ENCODE measurements at regions not wholly inside any gene's neighbourhood (a gene's known extent, or its start where the extent isn't known, plus 50 kb on each side); places are given as distances from the start of the nearest gene placed in this dataset.

DNA sequence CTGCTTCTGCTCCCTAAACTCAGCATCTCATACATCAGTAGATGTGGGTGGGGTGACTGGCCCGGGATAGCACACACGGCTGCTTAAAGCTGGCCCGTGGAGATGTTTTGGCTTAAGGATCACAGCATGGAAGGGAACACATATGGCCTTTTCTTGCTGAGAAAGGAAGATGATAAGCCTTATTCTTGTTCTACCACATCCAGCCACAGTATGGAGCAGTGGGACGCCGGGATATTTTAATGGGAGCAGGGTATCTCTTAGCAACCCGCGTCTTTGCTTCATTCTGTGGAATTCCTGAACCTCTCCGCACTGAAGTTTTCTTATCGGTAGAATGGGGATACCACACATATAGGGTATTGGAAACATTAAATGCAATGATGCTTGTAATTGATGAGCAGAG, 94.1 kb upstream of the PROK2 start:
- Histone ChIP-seq H3K4me3 (ENCODE audit: low read depth, low read length) (no peak overlapping the region), H3K9me3 (no peaks in the 10 kb centered on the region), H3K27me3 (no peaks in the 10 kb centered on the region), H3K4me1 (no peaks in the 10 kb centered on the region; the same call in 1 of the 2 replicates), H3K36me3 (no peaks in the 10 kb centered on the region)
- TF ChIP-seq, protein P1, sequence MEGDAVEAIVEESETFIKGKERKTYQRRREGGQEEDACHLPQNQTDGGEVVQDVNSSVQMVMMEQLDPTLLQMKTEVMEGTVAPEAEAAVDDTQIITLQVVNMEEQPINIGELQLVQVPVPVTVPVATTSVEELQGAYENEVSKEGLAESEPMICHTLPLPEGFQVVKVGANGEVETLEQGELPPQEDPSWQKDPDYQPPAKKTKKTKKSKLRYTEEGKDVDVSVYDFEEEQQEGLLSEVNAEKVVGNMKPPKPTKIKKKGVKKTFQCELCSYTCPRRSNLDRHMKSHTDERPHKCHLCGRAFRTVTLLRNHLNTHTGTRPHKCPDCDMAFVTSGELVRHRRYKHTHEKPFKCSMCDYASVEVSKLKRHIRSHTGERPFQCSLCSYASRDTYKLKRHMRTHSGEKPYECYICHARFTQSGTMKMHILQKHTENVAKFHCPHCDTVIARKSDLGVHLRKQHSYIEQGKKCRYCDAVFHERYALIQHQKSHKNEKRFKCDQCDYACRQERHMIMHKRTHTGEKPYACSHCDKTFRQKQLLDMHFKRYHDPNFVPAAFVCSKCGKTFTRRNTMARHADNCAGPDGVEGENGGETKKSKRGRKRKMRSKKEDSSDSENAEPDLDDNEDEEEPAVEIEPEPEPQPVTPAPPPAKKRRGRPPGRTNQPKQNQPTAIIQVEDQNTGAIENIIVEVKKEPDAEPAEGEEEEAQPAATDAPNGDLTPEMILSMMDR (IDR thresholded peaks at IDR 0.05; ENCODE audit: low read depth, low read length) = peak; percentile 50
- DNase-seq = no peak

DNA sequence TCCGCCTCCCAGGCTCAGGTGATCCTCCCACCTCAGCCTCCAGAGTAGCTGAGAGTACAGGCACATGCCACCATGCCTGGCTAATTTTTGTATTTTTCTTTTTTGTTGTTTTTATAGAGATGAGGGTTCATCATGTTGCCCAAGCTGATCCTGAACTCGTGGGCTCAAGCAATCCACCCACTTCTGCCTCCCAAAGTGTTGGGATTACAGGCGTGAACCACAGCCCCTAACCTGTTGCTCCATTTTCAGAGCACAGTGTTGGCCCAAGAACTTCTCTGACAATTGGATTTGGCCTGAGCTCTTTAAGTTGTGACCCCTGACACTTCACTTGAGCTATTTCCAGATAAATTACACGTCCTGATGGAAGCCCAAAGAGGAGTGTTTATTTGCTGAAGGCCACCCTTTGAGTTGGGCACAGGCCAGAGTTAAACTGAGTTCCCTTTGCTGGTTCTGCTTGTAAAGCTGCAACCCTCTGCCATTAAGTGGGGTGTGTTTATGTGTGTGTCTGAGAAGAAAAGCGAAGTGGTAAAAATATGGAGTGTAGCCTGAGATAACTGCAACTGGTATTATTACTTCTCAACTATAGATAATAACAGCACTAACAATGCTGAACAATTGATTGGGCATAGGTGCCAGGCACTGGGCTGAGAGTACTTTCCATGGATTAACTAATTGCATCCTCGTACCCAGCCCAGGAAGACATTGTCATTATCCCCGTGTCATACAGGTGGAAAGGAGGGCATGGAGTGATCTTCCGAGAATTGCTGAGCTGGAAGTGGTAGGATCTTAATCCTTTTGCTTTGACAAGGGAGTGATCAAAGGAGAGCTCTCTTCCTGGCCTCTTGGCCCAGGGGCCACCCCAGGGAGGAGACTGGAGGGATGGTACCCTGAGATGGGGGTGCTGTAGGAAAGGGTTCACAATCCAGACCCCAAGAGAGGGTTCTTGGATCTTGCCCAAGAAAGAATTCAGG, 91.5 kb upstream of the PROK2 start:
- TF ChIP-seq, protein P1 (IDR thresholded peaks at IDR 0.05; ENCODE audit: low read depth, low read length) = no peak
- Histone ChIP-seq H3K4me1 (no peaks in the 10 kb centered on the region; the same call in 1 of the 2 replicates), H3K4me3 (ENCODE audit: low read depth, low read length) (no peak overlapping the region), H3K36me3 (no peaks in the 10 kb centered on the region), H3K9me3 (no peaks in the 10 kb centered on the region), H3K27me3 (no peaks in the 10 kb centered on the region)
- DNase-seq = no peak

- H3K4me1 ChIP-seq = no peaks in the 10 kb centered on the region; the same call in 1 of the 2 replicates
- no peaks in the 10 kb centered on the region for H3K9me3 ChIP-seq
- no peaks in the 10 kb centered on the region for H3K36me3 ChIP-seq
- no peak overlapping the region for H3K4me3 ChIP-seq (ENCODE audit: low read depth, low read length)
- TF ChIP-seq, protein P1 (IDR thresholded peaks at IDR 0.05; ENCODE audit: low read depth, low read length) = peak; percentile 96
- no peaks in the 10 kb centered on the region for H3K27me3 ChIP-seq
- DNase-seq = peak; percentile 85
Measured at GRCh38 chr3:71875461-71875947, 90.6 kb upstream of the PROK2 start.

DNA sequence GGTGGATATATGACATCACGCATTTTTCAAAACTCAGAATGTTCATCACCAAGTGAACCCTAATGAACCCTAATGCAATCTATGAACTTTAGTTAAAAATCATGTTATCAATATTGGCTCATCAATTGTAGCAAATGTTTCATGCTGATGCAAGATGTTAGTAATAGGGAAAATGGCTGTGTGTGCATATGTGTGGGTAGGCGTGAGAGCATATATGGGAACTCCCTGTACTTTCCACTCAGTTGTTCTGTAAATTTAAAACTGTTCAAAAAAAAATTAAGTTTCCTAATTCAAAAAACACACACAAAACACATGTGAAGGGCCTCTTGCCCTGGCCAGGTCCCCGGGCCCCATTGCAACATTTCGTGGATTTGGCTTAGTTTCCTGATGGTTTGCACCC, 89.7 kb upstream of the PROK2 start:
- DNase-seq = no peak
- no peaks in the 10 kb centered on the region for H3K9me3 ChIP-seq
- no peak overlapping the region for H3K4me3 ChIP-seq (ENCODE audit: low read depth, low read length)
- no peaks in the 10 kb centered on the region for H3K27me3 ChIP-seq
- TF ChIP-seq, protein P1 (IDR thresholded peaks at IDR 0.05; ENCODE audit: low read depth, low read length) = no peak
- H3K4me1 ChIP-seq = no peaks in the 10 kb centered on the region; the same call in 1 of the 2 replicates
- no peaks in the 10 kb centered on the region for H3K36me3 ChIP-seq

- H3K9me3 ChIP-seq = no peaks in the 10 kb centered on the region
- TF ChIP-seq, protein P1 (IDR thresholded peaks at IDR 0.05; ENCODE audit: low read depth, low read length) = no peak
- H3K4me3 ChIP-seq (ENCODE audit: low read depth, low read length) = no peak overlapping the region
- H3K36me3 ChIP-seq = no peaks in the 10 kb centered on the region
- no peaks in the 10 kb centered on the region; the same call in 1 of the 2 replicates for H3K4me1 ChIP-seq
- H3K27me3 ChIP-seq = no peaks in the 10 kb centered on the region
- DNase-seq = no peak
Measured at GRCh38 chr3:71873093-71873611, 88.2 kb upstream of the PROK2 start.

Data from BE2C (cell line).